BJ (cell line): ENCODE measurements at regions not wholly inside any gene's neighbourhood (a gene's known extent, or its start where the extent isn't known, plus 50 kb on each side); places are given as distances from the start of the nearest gene placed in this dataset.
"Not testable (repeated sequence)": the region's sequence is repeated elsewhere in the genome, so short reads cannot be mapped to it uniquely, and the experiment has no call there.

Source experiments
- CTCF ChIA-PET: fragments of 350-600 bp; formaldehyde crosslinking; extraction: SDS; loops from one replicate; lab custom pipeline; 2021; ENCODE audit warnings: antibody characterized with exemption, inconsistent platforms; lab: Yijun Ruan, JAX
- POLR2A ChIA-PET: fragments of 300-600 bp; sonication (Branson Sonifier 250); formaldehyde crosslinking; extraction: SDS; loops from one replicate; lab custom pipeline; 2021; ENCODE audit warnings: antibody characterized with exemption; lab: Charles Lee
- DNase-seq: peaks from one replicate; pipeline ENCODE4 v3.0.0-alpha.2; 2011; ENCODE audit warnings: low read depth
- H3K27me3 ChIP-seq: 2 replicates; pipeline ENCODE4 v1.6.0; 2011; ENCODE audit warnings: low read length; ENCODE audit not compliant: control insufficient read depth, insufficient read depth
- H3K36me3 ChIP-seq: 2 replicates; pipeline ENCODE4 v1.5.1; 2011; ENCODE audit warnings: low read length; ENCODE audit not compliant: control insufficient read depth, insufficient read depth
- H3K4me3 ChIP-seq: 2 replicates; pipeline ENCODE4 v1.5.1; 2011; ENCODE audit warnings: low read depth, mild to moderate bottlenecking, control low read depth, low read length
- TF ChIP-seq, protein P1 (sequence below): IDR thresholded peaks from 2 replicates; pipeline ENCODE4 v1.5.1; 2011; ENCODE audit warnings: low read depth, mild to moderate bottlenecking, control low read depth, inconsistent platforms, low read length, moderate library complexity; ENCODE audit not compliant: insufficient read depth

GRCh38 chr17:28256370-28256769 is 62.6 kb upstream of the TMEM97 start:
- TF ChIP-seq, protein P1, sequence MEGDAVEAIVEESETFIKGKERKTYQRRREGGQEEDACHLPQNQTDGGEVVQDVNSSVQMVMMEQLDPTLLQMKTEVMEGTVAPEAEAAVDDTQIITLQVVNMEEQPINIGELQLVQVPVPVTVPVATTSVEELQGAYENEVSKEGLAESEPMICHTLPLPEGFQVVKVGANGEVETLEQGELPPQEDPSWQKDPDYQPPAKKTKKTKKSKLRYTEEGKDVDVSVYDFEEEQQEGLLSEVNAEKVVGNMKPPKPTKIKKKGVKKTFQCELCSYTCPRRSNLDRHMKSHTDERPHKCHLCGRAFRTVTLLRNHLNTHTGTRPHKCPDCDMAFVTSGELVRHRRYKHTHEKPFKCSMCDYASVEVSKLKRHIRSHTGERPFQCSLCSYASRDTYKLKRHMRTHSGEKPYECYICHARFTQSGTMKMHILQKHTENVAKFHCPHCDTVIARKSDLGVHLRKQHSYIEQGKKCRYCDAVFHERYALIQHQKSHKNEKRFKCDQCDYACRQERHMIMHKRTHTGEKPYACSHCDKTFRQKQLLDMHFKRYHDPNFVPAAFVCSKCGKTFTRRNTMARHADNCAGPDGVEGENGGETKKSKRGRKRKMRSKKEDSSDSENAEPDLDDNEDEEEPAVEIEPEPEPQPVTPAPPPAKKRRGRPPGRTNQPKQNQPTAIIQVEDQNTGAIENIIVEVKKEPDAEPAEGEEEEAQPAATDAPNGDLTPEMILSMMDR: no peak
- DNase-seq: no peak
- Histone ChIP-seq H3K27me3 (peaks cover 6% of the 10 kb centered on the region), H3K36me3 (no peaks in the 10 kb centered on the region), H3K4me3 (no peak overlapping the region)
- CTCF ChIA-PET: interaction anchor here (1.4 to 1.9 kb wide), 3 partner anchors 16 to 24 kb away, joined by 3 to 4 read pairs (median 3); no protein-coding TSS in a partner anchor
- POLR2A ChIA-PET: no interaction called here

- H3K27me3 ChIP-seq: peaks cover 6% of the 10 kb centered on the region
- DNase-seq: no peak
- TF ChIP-seq, protein P1: no peak
- CTCF ChIA-PET: interaction anchor here (1.4 to 1.9 kb wide), 2 partner anchors 15 to 19 kb away, joined by 3 to 4 read pairs; no protein-coding TSS in a partner anchor
- POLR2A ChIA-PET: no interaction called here
- no peaks in the 10 kb centered on the region for H3K36me3 ChIP-seq
- H3K4me3 ChIP-seq: no peak overlapping the region
These were observed 62.1 kb upstream of the TMEM97 start for GRCh38 chr17:28256881-28257280.

- TF ChIP-seq, protein P1: no peak
- H3K36me3 ChIP-seq: no peaks in the 10 kb centered on the region
- CTCF ChIA-PET: interaction anchor here (0.8 to 2.4 kb wide), 3 partner anchors 12 to 61 kb away, joined by 4 to 6 read pairs (median 4); partner anchors contain the start of gene TMEM97
- POLR2A ChIA-PET: no interaction called here
- DNase-seq: no peak
- peaks cover 6% of the 10 kb centered on the region for H3K27me3 ChIP-seq
- no peak overlapping the region for H3K4me3 ChIP-seq
These were observed 60.6 kb upstream of the TMEM97 start for GRCh38 chr17:28258347-28258887.

GRCh38 chr17:28261219-28261618 is 57.8 kb upstream of the TMEM97 start:
- ChIA-PET CTCF (interaction anchor here (1.8 kb wide), 1 partner anchor 9 kb away, joined by 13 read pairs; no protein-coding TSS in a partner anchor), POLR2A (no interaction called here)
- Histone ChIP-seq H3K27me3 (peaks cover 5% of the 10 kb centered on the region), H3K4me3 (no peak overlapping the region), H3K36me3 (no peaks in the 10 kb centered on the region)
- DNase-seq: no peak
- TF ChIP-seq, protein P1: no peak

DNA sequence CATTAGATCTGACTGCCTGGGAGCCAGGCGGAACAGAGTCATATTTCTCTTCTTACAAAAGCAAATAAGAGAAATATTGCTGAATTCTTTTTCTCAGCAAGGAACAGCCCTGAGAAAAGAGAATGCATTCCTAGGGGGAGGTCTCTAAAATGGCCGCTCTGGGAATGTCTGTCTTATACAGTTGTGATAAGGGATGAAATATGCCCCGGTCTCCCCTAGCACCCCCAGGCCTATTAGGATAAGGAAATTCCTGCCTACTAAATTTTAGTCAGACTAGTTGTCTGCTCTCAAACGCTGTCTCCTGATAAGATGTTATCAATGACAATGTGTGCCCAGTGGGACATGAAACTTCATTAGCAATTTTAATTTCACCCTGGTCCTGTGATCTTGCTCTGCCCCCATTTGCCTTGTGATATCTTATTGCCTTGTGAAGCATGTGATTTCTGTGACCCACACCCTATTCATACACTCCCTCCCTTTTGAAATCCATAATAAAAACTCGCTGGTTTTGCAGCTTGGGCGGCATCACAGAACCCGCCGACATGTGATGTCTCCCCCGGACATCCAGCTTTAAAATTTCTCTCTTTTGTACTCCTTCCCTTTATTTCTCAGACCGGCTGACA is 56.8 kb upstream of the TMEM97 start:
- H3K27me3 ChIP-seq, DNase-seq, H3K4me3 ChIP-seq, CTCF ChIA-PET, H3K36me3 ChIP-seq, POLR2A ChIA-PET: not testable (repeated sequence)

- H3K27me3 ChIP-seq, H3K36me3 ChIP-seq, DNase-seq, H3K4me3 ChIP-seq, POLR2A ChIA-PET: not testable (repeated sequence)
- CTCF ChIA-PET: interaction anchor here (0.7 to 1.8 kb wide), 3 partner anchors 13 to 31 kb away, joined by 3 to 4 read pairs (median 4); no protein-coding TSS in a partner anchor
These were observed 54.0 kb upstream of the TMEM97 start for GRCh38 chr17:28264902-28265548.

- POLR2A ChIA-PET, DNase-seq, H3K4me3 ChIP-seq, H3K36me3 ChIP-seq, CTCF ChIA-PET, H3K27me3 ChIP-seq: not testable (repeated sequence)
These were observed 53.0 kb upstream of the TMEM97 start for GRCh38 chr17:28265856-28266546.

- POLR2A ChIA-PET, H3K27me3 ChIP-seq, H3K4me3 ChIP-seq, CTCF ChIA-PET, DNase-seq, H3K36me3 ChIP-seq: not testable (repeated sequence)
These were observed 52.5 kb upstream of the TMEM97 start for GRCh38 chr17:28266547-28266920.
